Mucosa of descending colon (tissue), 3 donors: ENCODE measurements at regions not wholly inside any gene's neighbourhood (a gene's known extent, or its start where the extent isn't known, plus 50 kb on each side); places are given as distances from the start of the nearest gene placed in this dataset.

Source experiments
- ATAC-seq: fragments of 200-7000 bp; cut with Tn5 transposase; one replicate; pipeline ENCODE4 v1.9.1; 2020; ENCODE audit warnings: mild to moderate bottlenecking, moderate library complexity
- DNase-seq, 3 donors: peaks; one replicate each; pipeline ENCODE4 v3.0.0-alpha.2; 2020
- H3K36me3 ChIP-seq: fragments of 200-600 bp; one replicate; pipeline ENCODE4 v1.8.0; 2021; ENCODE audit warnings: low read depth, mild to moderate bottlenecking
- H3K4me1 ChIP-seq: fragments of 200-600 bp; one replicate; pipeline ENCODE4 v1.8.0; 2021; ENCODE audit warnings: low read depth, mild to moderate bottlenecking
- H3K4me3 ChIP-seq: fragments of 200-600 bp; one replicate; pipeline ENCODE4 v1.8.0; 2021; ENCODE audit warnings: mild to moderate bottlenecking
- H3K9me3 ChIP-seq: fragments of 200-600 bp; one replicate; pipeline ENCODE4 v1.8.0; 2021; ENCODE audit warnings: mild to moderate bottlenecking
- intact Hi-C, 2 donors: fragments of 100-400 bp; cut with DNase I in 1 of 2; cut with micrococcal nuclease in 1 of 2; formaldehyde crosslinking; loops; one replicate each; pipeline versions ENCODE4 v1.11.0 to v1.11.1; 2022; cut with DNase I, micrococcal nuclease
- TF ChIP-seq, protein P1 (sequence below): fragments of 200-600 bp; IDR thresholded peaks from one replicate; pipeline ENCODE4 v1.8.0; 2022; ENCODE audit warnings: antibody characterized with exemption, mild to moderate bottlenecking
- donor health status: DM: no; HTN: no; CAD: no; lungs with moderate emphysema.
- donor health status: DM: no; HTN: no; CAD: no.
- donor health status: DM: no; HTN: yes; CAD: no.

DNA sequence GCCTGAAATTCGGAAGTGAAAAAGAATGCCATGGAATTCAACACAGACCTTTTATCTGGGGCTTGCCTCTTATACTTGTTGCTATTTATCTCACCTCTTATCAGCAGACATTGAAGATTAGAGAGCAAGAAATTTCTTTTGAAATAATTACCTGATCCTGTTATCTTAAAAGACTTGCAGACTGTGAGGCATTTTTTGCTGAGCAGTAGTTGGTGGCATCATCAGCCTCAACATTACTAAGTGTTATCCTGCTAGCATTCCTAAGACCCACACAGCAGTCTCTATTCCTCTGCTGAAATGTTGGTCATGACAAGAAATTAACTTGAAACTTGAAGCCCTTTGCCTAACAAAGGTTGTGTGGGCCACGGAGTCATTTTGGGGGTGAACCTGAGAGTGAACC lies 186.5 kb downstream of the TRIB2 start:
- intact Hi-C loops = no loop called here
- TF ChIP-seq, protein P1, sequence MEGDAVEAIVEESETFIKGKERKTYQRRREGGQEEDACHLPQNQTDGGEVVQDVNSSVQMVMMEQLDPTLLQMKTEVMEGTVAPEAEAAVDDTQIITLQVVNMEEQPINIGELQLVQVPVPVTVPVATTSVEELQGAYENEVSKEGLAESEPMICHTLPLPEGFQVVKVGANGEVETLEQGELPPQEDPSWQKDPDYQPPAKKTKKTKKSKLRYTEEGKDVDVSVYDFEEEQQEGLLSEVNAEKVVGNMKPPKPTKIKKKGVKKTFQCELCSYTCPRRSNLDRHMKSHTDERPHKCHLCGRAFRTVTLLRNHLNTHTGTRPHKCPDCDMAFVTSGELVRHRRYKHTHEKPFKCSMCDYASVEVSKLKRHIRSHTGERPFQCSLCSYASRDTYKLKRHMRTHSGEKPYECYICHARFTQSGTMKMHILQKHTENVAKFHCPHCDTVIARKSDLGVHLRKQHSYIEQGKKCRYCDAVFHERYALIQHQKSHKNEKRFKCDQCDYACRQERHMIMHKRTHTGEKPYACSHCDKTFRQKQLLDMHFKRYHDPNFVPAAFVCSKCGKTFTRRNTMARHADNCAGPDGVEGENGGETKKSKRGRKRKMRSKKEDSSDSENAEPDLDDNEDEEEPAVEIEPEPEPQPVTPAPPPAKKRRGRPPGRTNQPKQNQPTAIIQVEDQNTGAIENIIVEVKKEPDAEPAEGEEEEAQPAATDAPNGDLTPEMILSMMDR = no peak
- Histone ChIP-seq H3K4me1 (no peaks in the 10 kb centered on the region), H3K4me3 (no peak overlapping the region), H3K9me3 (no peaks in the 10 kb centered on the region), H3K36me3 (no peaks in the 10 kb centered on the region)
- ATAC-seq = no peak
- DNase-seq = no peak

DNA sequence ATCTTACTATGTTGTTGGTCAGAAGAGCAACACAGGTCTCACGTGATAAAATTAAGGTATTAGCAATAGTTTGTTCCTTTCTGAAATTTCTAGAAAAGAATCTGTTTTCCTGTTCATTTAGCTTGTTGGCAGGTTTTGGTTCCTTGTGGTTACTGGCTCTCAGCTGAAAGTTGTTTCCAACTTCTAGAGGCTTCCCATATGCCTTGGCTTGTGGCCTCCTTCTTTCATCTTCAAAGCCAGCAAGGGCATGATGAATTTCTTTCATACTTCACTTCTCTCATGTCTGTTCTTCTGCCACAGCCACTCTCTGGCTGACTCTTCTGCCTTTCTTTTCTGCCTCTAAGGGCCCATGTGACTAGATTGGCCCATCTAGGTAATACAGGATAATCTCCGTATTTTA lies 193.7 kb downstream of the TRIB2 start:
- DNase-seq (no peak), ATAC-seq (no peak)
- Histone ChIP-seq H3K4me1 (no peaks in the 10 kb centered on the region), H3K4me3 (no peak overlapping the region), H3K9me3 (no peaks in the 10 kb centered on the region), H3K36me3 (no peaks in the 10 kb centered on the region)
- TF ChIP-seq, protein P1 = no peak
- intact Hi-C loops = no loop called here

DNA sequence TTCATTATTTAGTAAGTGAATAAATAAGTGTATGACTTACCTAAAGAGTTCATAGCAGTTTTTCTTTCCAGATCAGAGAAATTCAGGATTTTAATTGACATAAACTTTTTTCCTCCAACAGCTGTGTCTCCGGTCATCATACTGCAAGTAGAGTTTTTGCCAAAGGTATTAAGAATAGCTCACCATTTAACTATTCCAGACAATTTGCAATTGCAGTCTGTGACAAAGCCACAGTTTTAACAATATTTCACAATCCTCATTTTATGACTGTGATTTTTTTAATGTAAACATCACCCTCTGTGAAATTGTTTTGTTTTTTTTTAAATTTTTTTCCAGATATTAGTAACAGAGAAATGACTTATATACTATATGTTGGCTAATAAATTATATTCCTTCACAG lies 199.1 kb downstream of the TRIB2 start:
- TF ChIP-seq, protein P1 = no peak
- intact Hi-C loops = no loop called here
- no peak for ATAC-seq
- Histone ChIP-seq H3K4me3 (no peak overlapping the region), H3K9me3 (no peaks in the 10 kb centered on the region), H3K36me3 (no peaks in the 10 kb centered on the region), H3K4me1 (no peaks in the 10 kb centered on the region)
- no peak for DNase-seq

DNA sequence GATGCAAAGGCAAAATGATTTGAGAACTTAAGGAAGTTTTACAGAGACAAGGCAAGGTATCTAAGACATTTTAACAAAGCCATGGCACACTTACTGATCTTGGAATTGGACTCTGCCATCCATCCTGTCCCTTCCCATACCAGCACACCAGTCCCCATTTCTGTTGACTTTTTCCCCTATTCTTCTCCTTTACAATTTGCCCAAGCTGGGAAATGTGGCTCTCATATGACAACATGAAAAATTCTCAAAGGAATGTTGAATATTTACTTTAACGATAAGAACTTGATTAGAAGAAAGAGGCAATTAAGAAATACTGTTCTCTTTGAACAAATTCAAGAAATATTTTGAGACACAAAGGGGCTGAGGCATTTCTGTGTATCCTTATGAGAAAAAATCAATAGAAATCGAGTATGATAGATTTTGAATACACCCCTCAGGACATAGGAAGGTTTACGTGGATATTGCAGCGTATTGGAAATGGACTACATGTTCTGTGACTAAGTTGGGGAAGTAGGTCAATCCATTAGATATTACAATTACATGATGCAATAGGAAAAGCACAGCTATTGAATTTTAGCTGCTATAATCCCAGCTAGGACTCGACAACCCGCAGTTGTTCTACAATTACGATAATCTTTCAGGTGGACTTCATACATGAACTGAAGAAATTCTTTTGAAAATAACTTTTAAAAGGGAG lies 201.6 kb downstream of the TRIB2 start:
- no peak for DNase-seq
- no peaks in the 10 kb centered on the region for H3K36me3 ChIP-seq
- H3K9me3 ChIP-seq = no peaks in the 10 kb centered on the region
- H3K4me1 ChIP-seq = no peaks in the 10 kb centered on the region
- TF ChIP-seq, protein P1 = no peak
- intact Hi-C loops = no loop called here
- H3K4me3 ChIP-seq = no peak overlapping the region
- no peak for ATAC-seq

DNA sequence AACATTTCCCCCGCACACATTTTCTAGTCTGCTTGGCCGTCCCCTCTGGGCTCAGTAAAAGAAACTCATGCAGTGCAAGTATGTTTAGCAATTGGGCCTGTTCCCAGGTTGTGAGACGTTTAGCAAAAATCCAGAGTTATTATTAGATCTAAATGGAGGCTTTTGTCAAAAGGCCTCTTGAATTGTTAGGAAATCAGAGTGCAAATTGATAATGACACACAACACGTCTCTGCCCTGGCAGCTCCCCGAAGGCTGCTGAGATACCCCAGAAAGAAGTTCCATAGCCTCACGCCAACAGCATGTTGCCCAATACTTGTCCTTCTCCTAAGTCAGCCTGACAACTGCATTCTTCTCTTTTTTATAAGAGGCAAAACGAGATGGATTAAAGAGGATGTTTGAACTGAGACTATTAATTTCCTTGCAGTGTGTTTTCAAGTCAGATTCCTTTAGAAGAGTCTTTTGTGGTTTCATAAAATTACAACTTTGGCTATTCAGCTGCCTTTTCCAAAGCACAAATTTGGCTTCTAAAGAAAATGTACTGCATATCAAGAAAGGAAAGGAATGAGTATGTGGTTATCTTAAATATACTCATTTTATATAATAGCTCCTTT lies 202.2 kb downstream of the TRIB2 start:
- ATAC-seq = peak; percentile 26

More for the DNA sequence above, 202.2 kb downstream of the TRIB2 start:
- TF ChIP-seq, protein P1 = no peak
- Histone ChIP-seq H3K36me3 (no peaks in the 10 kb centered on the region), H3K9me3 (no peaks in the 10 kb centered on the region), H3K4me1 (no peaks in the 10 kb centered on the region), H3K4me3 (no peak overlapping the region)
- peak in 2 of 3 donors; percentile 16 to 42 for DNase-seq
- intact Hi-C loops = no loop called here
